Osteocyte (in vitro differentiated cells): ENCODE measurements at regions not wholly inside any gene's neighbourhood (a gene's known extent, or its start where the extent isn't known, plus 50 kb on each side); places are given as distances from the start of the nearest gene placed in this dataset.
A peak's percentile ranks its signal among the peaks of the same experiment; 100 is the strongest.

ENCODE experiments used
- DNase-seq: peaks from one replicate; pipeline ENCODE4 v3.0.0; 2021; ENCODE audit warnings: mixed read lengths; ENCODE audit not compliant: unreplicated experiment; ENCODE audit errors: extremely low spot score
- H3K27ac Mint-ChIP-seq: one replicate; pipeline ENCODE4 v1.8.0; 2021; ENCODE audit warnings: mild to moderate bottlenecking, mixed read lengths; ENCODE audit not compliant: unreplicated experiment
- H3K27me3 Mint-ChIP-seq: one replicate; pipeline ENCODE4 v1.8.0; 2021; ENCODE audit warnings: mixed read lengths; ENCODE audit not compliant: unreplicated experiment
- H3K36me3 Mint-ChIP-seq: one replicate; pipeline ENCODE4 v1.8.0; 2021; ENCODE audit warnings: mixed read lengths; ENCODE audit not compliant: unreplicated experiment
- H3K4me1 Mint-ChIP-seq: one replicate; pipeline ENCODE4 v1.8.0; 2021; ENCODE audit warnings: mixed read lengths; ENCODE audit not compliant: unreplicated experiment
- H3K4me3 Mint-ChIP-seq: one replicate; pipeline ENCODE4 v1.8.0; 2021; ENCODE audit warnings: mild to moderate bottlenecking, moderate library complexity, mixed read lengths; ENCODE audit not compliant: unreplicated experiment
- H3K9me3 Mint-ChIP-seq: one replicate; pipeline ENCODE4 v1.8.0; 2021; ENCODE audit warnings: mixed read lengths; ENCODE audit not compliant: unreplicated experiment
- CTCF ChIP-seq: fragments of 200-600 bp; sonication (generic); IDR thresholded peaks from 2 replicates; pipeline ENCODE4 v1.5.0; 2021; ENCODE audit warnings: antibody characterized with exemption, mild to moderate bottlenecking, moderate library complexity

- Mint-ChIP-seq H3K9me3 (no peaks in the 10 kb centered on the region), H3K4me3 (no peak overlapping the region), H3K27ac (no peak overlapping the region), H3K36me3 (no peaks in the 10 kb centered on the region), H3K27me3 (no peaks in the 10 kb centered on the region), H3K4me1 (peaks cover 26% of the 10 kb centered on the region)
- no peak for TF ChIP-seq CTCF
- no peak for DNase-seq
These were observed 92.7 kb upstream of the ASAP2 start for GRCh38 chr2:9113916-9114315.

GRCh38 chr2:9113262-9113661 is 93.3 kb upstream of the ASAP2 start:
- peaks cover 32% of the 10 kb centered on the region for H3K4me1 Mint-ChIP-seq
- no peak overlapping the region for H3K27ac Mint-ChIP-seq
- no peaks in the 10 kb centered on the region for H3K27me3 Mint-ChIP-seq
- no peak for DNase-seq
- TF ChIP-seq CTCF = no peak
- no peak overlapping the region for H3K4me3 Mint-ChIP-seq
- no peaks in the 10 kb centered on the region for H3K9me3 Mint-ChIP-seq
- H3K36me3 Mint-ChIP-seq = no peaks in the 10 kb centered on the region

GRCh38 chr2:9112079-9112721 is 94.4 kb upstream of the ASAP2 start:
- H3K27me3 Mint-ChIP-seq = no peaks in the 10 kb centered on the region
- DNase-seq = peak; percentile 89
- H3K4me3 Mint-ChIP-seq = no peak overlapping the region
- no peaks in the 10 kb centered on the region for H3K36me3 Mint-ChIP-seq
- H3K9me3 Mint-ChIP-seq = no peaks in the 10 kb centered on the region
- H3K4me1 Mint-ChIP-seq = peaks cover 42% of the 10 kb centered on the region
- H3K27ac Mint-ChIP-seq = peak overlapping the region; percentile 91
- TF ChIP-seq CTCF = no peak

- Mint-ChIP-seq H3K36me3 (no peaks in the 10 kb centered on the region), H3K9me3 (no peaks in the 10 kb centered on the region), H3K4me3 (no peak overlapping the region), H3K27me3 (no peaks in the 10 kb centered on the region), H3K27ac (peak overlapping the region; percentile 77), H3K4me1 (peaks cover 44% of the 10 kb centered on the region)
- no peak for DNase-seq
- peak; percentile 44 for TF ChIP-seq CTCF
These were observed 95.6 kb upstream of the ASAP2 start for GRCh38 chr2:9110893-9111569.

- TF ChIP-seq CTCF = no peak
- DNase-seq = no peak
- Mint-ChIP-seq H3K36me3 (no peaks in the 10 kb centered on the region), H3K4me1 (peaks cover 44% of the 10 kb centered on the region), H3K9me3 (no peaks in the 10 kb centered on the region), H3K27ac (peak overlapping the region; percentile 77), H3K27me3 (no peaks in the 10 kb centered on the region), H3K4me3 (no peak overlapping the region)
These were observed 96.2 kb upstream of the ASAP2 start for GRCh38 chr2:9110346-9110884.
